GM12875 (cell line): ENCODE measurements at regions not wholly inside any gene's neighbourhood (a gene's known extent, or its start where the extent isn't known, plus 50 kb on each side); places are given as distances from the start of the nearest gene placed in this dataset.

Experiments used
- H3K4me3 ChIP-seq: one replicate; pipeline ENCODE4 v1.5.1; 2011; ENCODE audit warnings: low read depth, low read length, control low read depth
- CTCF ChIP-seq: IDR thresholded peaks from 2 replicates; pipeline ENCODE4 v1.5.1; 2011; ENCODE audit warnings: low read depth, mild to moderate bottlenecking, control low read depth, inconsistent platforms, low read length, moderate library complexity, borderline replicate concordance; ENCODE audit not compliant: insufficient read depth

GRCh38 chr5:3424946-3425345 is 170.7 kb upstream of the IRX1 start:
- no peak overlapping the region for H3K4me3 ChIP-seq
- no peak for TF ChIP-seq CTCF

- TF ChIP-seq CTCF, result no peak
- no peak overlapping the region for H3K4me3 ChIP-seq
These were observed 178.2 kb upstream of the IRX1 start for GRCh38 chr5:3417376-3417943.

- no peak overlapping the region for H3K4me3 ChIP-seq
- TF ChIP-seq CTCF, result no peak
These were observed 181.3 kb upstream of the IRX1 start for GRCh38 chr5:3414371-3414770.

- TF ChIP-seq CTCF, result no peak
- no peak overlapping the region for H3K4me3 ChIP-seq
These were observed 183.5 kb upstream of the IRX1 start for GRCh38 chr5:3412146-3412545.

GRCh38 chr5:3411363-3411762 is 184.3 kb upstream of the IRX1 start:
- no peak for TF ChIP-seq CTCF
- H3K4me3 ChIP-seq, result no peak overlapping the region

GRCh38 chr5:3401635-3402034 is 194.0 kb upstream of the IRX1 start:
- TF ChIP-seq CTCF, result no peak
- no peak overlapping the region for H3K4me3 ChIP-seq

GRCh38 chr5:3400659-3401058 is 195.0 kb upstream of the IRX1 start:
- no peak for TF ChIP-seq CTCF

More at GRCh38 chr5:3400659-3401058, 195.0 kb upstream of the IRX1 start:
- H3K4me3 ChIP-seq, result no peak overlapping the region
